HG02852 (cell line): ENCODE measurements at regions not wholly inside any gene's neighbourhood (a gene's known extent, or its start where the extent isn't known, plus 50 kb on each side); places are given as distances from the start of the nearest gene placed in this dataset.

Source experiments
- ATAC-seq: cut with Tn5 transposase; IDR thresholded peaks from one replicate; pipeline ENCODE4 v1.9.1; 2021; ENCODE audit warnings: mild to moderate bottlenecking, moderate library complexity; ENCODE audit not compliant: unreplicated experiment

DNA sequence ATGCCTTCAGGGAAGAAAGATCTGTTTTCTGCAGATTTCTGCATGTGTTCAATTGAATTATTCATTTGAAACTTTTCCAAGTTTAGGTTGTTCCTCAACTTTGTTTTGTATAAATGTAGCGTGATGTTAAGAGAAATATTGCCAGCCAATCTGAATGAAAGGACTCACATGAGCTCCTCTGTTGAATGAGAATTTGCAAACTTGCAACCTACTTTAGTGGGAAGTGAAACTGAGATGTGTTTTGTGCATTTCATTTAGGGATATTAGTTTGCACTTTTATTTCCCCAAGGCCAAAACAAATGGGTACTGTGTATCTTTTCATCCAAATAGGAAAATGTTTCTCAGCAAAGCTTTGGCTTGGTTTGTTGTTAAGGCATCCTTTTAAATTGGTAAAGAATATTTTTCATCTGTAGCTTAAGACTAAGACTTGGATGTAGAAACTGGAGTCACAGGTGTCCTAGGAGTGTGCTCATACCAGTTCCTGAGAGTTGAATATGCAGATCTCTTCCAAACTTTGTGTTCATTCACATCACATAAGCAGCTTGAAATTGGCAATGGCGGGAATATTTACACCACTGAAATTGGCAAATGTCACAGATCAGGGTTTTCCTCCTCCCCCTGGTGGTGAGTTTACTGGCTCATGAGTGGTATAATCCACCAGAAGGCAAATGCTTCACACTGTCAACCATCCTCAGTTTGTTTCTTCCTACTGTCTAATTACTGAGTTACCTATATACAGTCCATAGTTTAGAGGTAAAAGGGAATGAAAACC is 193.6 kb upstream of the BANK1 start:
- ATAC-seq: peak; percentile 74

GRCh38 chr4:101594588-101594987 is 195.9 kb upstream of the BANK1 start:
- no peak for ATAC-seq

DNA sequence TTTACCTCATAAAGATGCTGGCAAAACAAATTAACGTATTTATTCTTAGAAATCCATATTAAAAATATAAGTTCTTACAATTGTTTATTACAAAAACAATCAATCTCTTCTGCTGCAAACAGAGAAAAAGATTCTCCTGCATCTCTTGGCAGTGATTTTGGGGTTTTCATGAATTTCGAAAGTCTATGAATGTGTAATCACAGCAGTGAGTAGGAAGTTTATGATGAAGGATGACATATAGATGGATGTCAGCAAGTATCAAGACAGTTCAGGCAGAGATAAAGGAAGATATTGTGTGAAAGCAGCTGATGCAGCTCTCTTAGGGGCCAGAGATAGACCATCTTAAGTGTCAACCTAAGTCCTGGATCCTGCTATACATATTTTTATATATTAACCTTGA is 196.9 kb upstream of the BANK1 start:
- ATAC-seq: no peak

GRCh38 chr4:101584306-101584705 is 206.2 kb upstream of the BANK1 start:
- ATAC-seq: no peak

- ATAC-seq: no peak
Observed at GRCh38 chr4:101563126-101563525, 215.8 kb upstream of the PPP3CA start.

DNA sequence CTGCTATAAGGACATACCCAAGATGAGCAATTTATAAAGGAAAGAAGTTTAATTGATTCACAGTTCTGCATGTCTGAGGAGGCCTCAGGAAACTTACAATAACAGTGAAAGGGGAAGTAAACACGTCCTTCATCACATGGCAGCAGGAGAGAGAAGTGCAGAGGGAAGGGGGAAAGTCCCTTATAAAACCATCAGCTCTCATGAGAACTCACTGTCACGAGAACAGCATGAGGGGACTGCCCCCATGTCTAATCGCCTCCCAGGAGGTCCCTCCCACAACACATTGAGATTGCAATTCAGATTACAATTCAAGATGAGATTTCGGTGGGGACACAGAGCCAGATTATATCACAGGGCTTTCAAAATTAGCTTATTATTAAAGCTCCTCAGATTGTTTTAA is 209.5 kb upstream of the PPP3CA start:
- ATAC-seq: no peak

GRCh38 chr4:101555341-101555880 is 208.1 kb upstream of the PPP3CA start:
- no peak for ATAC-seq

DNA sequence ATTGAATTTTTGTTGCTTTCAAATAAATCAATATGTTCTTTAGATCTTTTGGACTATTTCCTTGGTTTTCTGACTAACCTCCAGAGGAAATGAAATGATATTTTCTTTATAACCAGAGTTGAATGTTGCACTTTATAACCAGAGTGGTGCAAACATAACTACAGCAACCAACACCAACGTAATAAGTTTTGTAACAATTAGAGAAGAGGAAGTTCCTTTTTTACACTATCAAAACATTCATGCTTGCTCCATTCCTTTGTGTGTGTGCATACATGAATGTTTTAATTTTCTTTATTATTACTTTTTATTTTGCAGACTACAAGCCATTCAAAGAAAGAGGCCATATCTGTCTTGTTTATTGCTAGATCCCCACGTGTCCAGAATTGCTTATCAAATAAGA is 193.0 kb upstream of the PPP3CA start:
- no peak for ATAC-seq

DNA sequence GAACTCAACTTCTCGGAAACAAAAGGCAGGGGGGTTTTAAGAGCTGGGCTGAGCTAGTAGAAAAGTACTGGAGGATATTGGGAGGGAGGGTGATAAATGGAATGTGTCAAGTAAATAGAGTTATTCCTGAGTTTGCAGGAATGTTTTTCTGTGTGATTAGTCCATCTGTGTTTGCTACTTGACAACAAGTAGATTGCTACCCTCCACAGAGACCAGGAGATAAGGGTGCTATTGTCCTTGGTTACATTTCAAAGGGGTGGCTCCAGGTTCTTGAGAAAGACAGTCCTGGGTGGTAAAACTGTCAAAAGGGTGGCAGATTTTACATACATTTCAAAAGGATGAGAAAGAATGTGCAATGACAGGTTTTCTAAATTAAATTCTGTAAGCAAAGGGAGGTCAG is 181.2 kb upstream of the PPP3CA start:
- ATAC-seq: no peak

DNA sequence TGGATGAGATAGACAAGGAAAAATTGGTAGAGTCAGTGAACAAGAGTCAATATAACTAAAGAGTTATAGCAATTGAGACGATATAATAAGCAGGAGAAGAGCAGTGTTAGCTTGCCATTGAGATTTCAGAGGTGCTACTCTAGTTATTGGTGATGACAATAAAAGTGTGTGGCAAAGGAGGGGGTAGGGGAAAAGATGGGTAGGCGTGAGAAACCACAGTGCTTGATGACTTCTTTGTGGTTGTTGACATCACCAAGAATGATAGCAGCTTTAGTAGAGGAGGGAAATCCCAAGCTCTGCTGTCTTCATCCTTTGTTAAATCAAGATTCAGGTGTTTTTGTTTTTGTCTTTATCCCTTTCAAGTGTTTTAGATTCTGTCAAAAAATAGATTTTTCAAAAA is 179.9 kb upstream of the PPP3CA start:
- ATAC-seq: peak; percentile 88

DNA sequence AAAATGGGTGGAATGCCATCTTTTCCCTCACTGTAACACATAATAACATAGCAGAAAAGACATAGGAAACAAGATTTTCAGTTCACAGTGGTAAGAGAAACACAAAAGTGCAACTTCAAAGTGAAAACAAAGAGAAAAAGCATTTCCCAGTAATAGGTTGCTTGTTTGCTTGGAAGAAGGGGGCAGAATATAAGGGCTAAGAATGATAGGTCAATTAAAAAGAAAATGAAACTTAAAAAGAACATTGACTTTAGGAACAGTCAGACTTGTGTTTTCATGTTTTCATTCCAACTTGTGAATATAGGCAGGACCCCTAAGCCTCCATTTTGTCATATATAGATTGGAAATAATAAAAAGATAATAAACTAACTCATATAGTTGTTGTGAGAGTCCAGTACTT is 168.2 kb upstream of the PPP3CA start:
- no peak for ATAC-seq

GRCh38 chr4:101515099-101515498 is 167.8 kb upstream of the PPP3CA start:
- no peak for ATAC-seq

GRCh38 chr4:101512416-101512815 is 165.1 kb upstream of the PPP3CA start:
- ATAC-seq: no peak

- ATAC-seq: no peak
Observed at GRCh38 chr4:101501421-101501820, 154.1 kb upstream of the PPP3CA start.

GRCh38 chr4:101500742-101501141 is 153.4 kb upstream of the PPP3CA start:
- no peak for ATAC-seq

DNA sequence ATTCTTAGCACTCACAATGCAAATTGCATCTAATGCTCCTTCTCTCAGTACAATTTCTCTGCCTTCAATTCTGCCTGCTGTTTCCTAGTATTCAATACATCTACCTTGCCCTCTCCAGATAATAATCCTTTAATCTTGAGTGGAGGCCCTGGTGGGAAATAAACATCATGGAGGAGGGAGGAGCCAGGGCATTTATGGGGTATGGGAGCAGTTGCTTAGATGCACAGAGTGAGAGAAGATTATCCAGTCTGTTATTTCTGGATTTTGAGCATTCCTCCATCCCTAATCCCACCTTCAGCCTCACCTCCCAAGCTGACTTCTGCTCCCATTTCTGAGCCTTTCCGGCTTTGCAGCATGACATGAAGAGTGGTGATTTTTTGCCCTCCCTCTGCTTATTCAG is 127.9 kb upstream of the PPP3CA start:
- ATAC-seq: no peak

GRCh38 chr4:101471201-101471600 is 123.9 kb upstream of the PPP3CA start:
- no peak for ATAC-seq

- no peak for ATAC-seq
Observed at GRCh38 chr4:101464596-101464995, 117.3 kb upstream of the PPP3CA start.

DNA sequence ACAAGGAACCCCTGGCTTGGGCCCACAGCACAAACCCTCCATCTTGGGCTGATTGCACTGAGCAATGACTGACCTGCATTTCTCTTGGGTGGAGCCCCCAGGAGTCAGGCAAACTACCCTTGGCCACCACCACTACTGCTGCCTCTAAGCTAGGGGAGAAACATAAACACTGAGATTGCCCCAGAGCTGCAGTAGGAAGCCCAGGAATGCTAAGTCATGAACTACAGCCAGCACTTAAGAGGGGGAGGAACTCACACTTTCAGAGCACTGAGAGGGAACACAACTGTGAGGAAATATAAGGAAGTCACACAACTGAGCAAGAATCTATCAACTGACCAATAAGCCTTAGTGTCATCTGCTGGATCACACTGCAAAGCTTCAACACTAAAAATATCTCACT is 111.6 kb upstream of the PPP3CA start:
- no peak for ATAC-seq

- ATAC-seq: no peak
Observed at GRCh38 chr4:101458473-101458872, 111.1 kb upstream of the PPP3CA start.

DNA sequence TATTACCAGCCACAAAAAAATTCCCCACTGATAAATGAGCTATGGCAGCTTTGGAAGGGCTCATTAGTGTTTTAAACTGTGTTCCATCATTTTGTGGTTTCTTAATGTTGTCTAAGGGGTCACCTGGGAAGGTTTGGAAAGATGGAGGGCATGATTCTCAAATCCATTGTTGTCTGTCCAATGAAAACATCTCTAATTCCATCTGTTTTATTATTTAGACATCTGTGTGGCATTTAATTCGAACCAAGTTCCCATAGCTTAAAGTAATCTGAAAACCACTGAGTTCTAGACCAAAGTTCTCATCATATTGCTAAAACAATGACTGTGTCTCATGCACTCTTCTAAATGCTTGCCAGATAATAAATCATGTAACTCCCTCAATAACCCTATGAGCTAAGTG is 103.8 kb upstream of the PPP3CA start:
- no peak for ATAC-seq

DNA sequence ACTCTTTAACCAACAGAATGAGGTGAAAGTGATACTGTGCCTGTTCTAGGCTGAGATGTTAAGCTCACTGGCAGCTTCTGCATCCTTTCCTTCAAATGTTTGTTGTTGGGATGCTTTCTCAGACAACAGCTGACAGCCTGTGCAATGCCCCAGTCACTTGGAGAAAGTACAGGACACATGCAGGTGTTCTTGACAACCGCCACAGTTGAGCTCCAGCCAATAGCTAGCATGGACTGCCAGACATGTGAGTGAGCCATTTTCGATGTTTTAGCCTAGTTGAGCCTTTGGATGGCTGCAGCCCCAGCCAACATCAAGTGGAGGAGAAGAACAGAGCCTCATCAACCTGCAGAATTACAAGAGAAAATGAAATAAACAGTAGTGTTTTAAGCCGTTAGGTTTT is 94.1 kb upstream of the PPP3CA start:
- no peak for ATAC-seq

DNA sequence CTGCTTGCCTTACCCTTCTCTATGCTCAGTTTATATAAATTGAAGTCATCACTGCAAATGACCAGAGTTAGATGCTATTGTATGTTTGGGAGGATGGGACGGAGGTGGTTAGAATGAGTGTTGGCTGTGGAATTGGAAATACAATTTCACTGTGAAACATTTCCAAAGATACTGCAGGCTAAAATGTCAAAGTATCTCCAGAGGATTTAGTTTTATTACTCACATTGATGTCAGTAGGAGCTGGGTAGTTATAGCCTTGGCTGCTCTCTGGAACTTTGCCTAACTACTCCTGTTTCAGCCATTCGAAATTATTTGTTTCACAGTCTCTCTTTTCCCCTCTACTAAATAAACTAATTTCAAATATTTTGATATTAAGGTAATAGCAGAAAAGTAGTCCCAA is 92.6 kb upstream of the PPP3CA start:
- no peak for ATAC-seq
